HEK293 (cell line): ENCODE measurements at regions not wholly inside any gene's neighbourhood (a gene's known extent, or its start where the extent isn't known, plus 50 kb on each side); places are given as distances from the start of the nearest gene placed in this dataset.

ENCODE experiments used
- CTCF ChIA-PET: fragments of 350-600 bp; formaldehyde crosslinking; extraction: SDS; loops from one replicate; lab custom pipeline; 2021; ENCODE audit warnings: antibody characterized with exemption; lab: Yijun Ruan, JAX
- POLR2A ChIA-PET: fragments of 300-600 bp; formaldehyde crosslinking; extraction: SDS; loops from one replicate; lab custom pipeline; 2020; ENCODE audit warnings: antibody characterized with exemption, inconsistent platforms; lab: Yijun Ruan, JAX
- H3K27ac ChIP-seq: fragments of 200-500 bp; sonication (Bioruptor generic); 2 replicates; pipeline ENCODE4 v1.5.1; 2014; ENCODE audit warnings: low read depth, low read length, control low read depth, inconsistent platforms; ENCODE audit errors: extremely low read depth
- H3K36me3 ChIP-seq, 2 experiments: fragments of 200-500 bp in 1 of 2; sonication (Bioruptor generic) in 1 of 2; 1 replicate in 1 of 2; 2 replicates in 1 of 2; pipeline ENCODE4 v1.5.1; 2014 to 2017; ENCODE audit warnings: inconsistent platforms in 2 of 2, low read length in 2 of 2; ENCODE audit not compliant: control insufficient read depth in 2 of 2, insufficient read depth in 1 of 2
- H3K4me1 ChIP-seq: fragments of 200-500 bp; sonication (Bioruptor generic); 2 replicates; pipeline ENCODE4 v1.5.1; 2014; ENCODE audit warnings: mild to moderate bottlenecking, low read length, inconsistent platforms; ENCODE audit not compliant: control insufficient read depth, insufficient read depth
- H3K4me3 ChIP-seq: 2 replicates; pipeline ENCODE4 v1.5.1; 2011; ENCODE audit warnings: low read depth, mild to moderate bottlenecking, control low read depth, low read length, moderate library complexity
- H3K9me3 ChIP-seq: fragments of 200-500 bp; sonication (Bioruptor generic); 2 replicates; pipeline ENCODE4 v1.5.1; 2014; ENCODE audit warnings: low read depth, low read length, inconsistent platforms; ENCODE audit not compliant: control insufficient read depth, insufficient read depth
- GFI1B ChIP-seq: fragments of 450-650 bp; formaldehyde crosslinking; IDR thresholded peaks from 2 replicates; pipeline ENCODE4 v1.5.1; 2016; ENCODE audit warnings: missing biosample characterization, missing genetic modification characterization
- GLIS1 ChIP-seq: fragments of 450-650 bp; formaldehyde crosslinking; IDR thresholded peaks from 2 replicates; pipeline ENCODE4 v1.5.1; 2016; ENCODE audit warnings: missing biosample characterization, missing genetic modification characterization
- OSR2 ChIP-seq: fragments of 450-650 bp; formaldehyde crosslinking; IDR thresholded peaks from 2 replicates; pipeline ENCODE4 v1.5.1; 2016; ENCODE audit warnings: missing biosample characterization, missing genetic modification characterization
- PRDM1 ChIP-seq: fragments of 450-650 bp; formaldehyde crosslinking; IDR thresholded peaks from 2 replicates; pipeline ENCODE4; 2016; ENCODE audit warnings: missing biosample characterization, missing genetic modification characterization
- PRDM4 ChIP-seq: fragments of 450-650 bp; formaldehyde crosslinking; IDR thresholded peaks from 2 replicates; pipeline ENCODE4 v1.5.1; 2017; ENCODE audit warnings: missing biosample characterization, missing genetic modification characterization
- REPIN1 ChIP-seq: fragments of 450-650 bp; formaldehyde crosslinking; IDR thresholded peaks from 2 replicates; pipeline ENCODE4 v1.5.1; 2017; ENCODE audit warnings: missing biosample characterization, missing genetic modification characterization, low read depth
- ZFP3 ChIP-seq: fragments of 450-650 bp; formaldehyde crosslinking; IDR thresholded peaks from 2 replicates; pipeline ENCODE4 v1.5.1; 2016; ENCODE audit warnings: low read depth, missing biosample characterization, missing genetic modification characterization
- ZIC2 ChIP-seq: fragments of 450-650 bp; formaldehyde crosslinking; IDR thresholded peaks from 2 replicates; pipeline ENCODE4 v1.5.1; 2016; ENCODE audit warnings: missing biosample characterization, missing genetic modification characterization
- ZNF155 ChIP-seq: fragments of 450-650 bp; formaldehyde crosslinking; IDR thresholded peaks from 2 replicates; pipeline ENCODE4 v1.5.1; 2016; ENCODE audit warnings: missing biosample characterization, missing genetic modification characterization
- ZNF280D ChIP-seq: fragments of 450-650 bp; formaldehyde crosslinking; IDR thresholded peaks from 2 replicates; pipeline ENCODE4 v1.5.1; 2016; ENCODE audit warnings: missing biosample characterization, missing genetic modification characterization
- ZNF501 ChIP-seq: fragments of 450-650 bp; formaldehyde crosslinking; IDR thresholded peaks from 2 replicates; pipeline ENCODE4 v1.5.1; 2016; ENCODE audit warnings: missing biosample characterization, missing genetic modification characterization
- ZNF610 ChIP-seq: fragments of 450-650 bp; formaldehyde crosslinking; IDR thresholded peaks from 2 replicates; pipeline ENCODE4 v1.5.1; 2016; ENCODE audit warnings: missing biosample characterization, missing genetic modification characterization, borderline replicate concordance
- ZNF707 ChIP-seq: fragments of 450-650 bp; formaldehyde crosslinking; IDR thresholded peaks from 2 replicates; pipeline ENCODE4 v1.5.1; 2016; ENCODE audit warnings: missing biosample characterization, missing genetic modification characterization
- ZNF785 ChIP-seq: fragments of 450-650 bp; formaldehyde crosslinking; IDR thresholded peaks from 2 replicates; pipeline ENCODE4 v1.5.1; 2016; ENCODE audit warnings: missing biosample characterization, missing genetic modification characterization
- ZSCAN16 ChIP-seq: fragments of 450-650 bp; formaldehyde crosslinking; IDR thresholded peaks from 2 replicates; pipeline ENCODE4 v1.5.1; 2016; ENCODE audit warnings: missing biosample characterization, missing genetic modification characterization
- ZSCAN23 ChIP-seq: fragments of 450-650 bp; formaldehyde crosslinking; IDR thresholded peaks from 2 replicates; pipeline ENCODE4 v1.5.1; 2016; ENCODE audit warnings: missing biosample characterization, missing genetic modification characterization
- ZSCAN4 ChIP-seq: fragments of 450-650 bp; formaldehyde crosslinking; IDR thresholded peaks from 2 replicates; pipeline ENCODE4 v1.5.1; 2017; ENCODE audit warnings: missing biosample characterization, missing genetic modification characterization

GRCh38 chr5:71939452-71940230 lies 167.6 kb upstream of the MAP1B start:
- Histone ChIP-seq H3K36me3 (no peaks in the 10 kb centered on the region), H3K9me3 (no peaks in the 10 kb centered on the region), H3K4me3 (no peak overlapping the region), H3K4me1 (no peaks in the 10 kb centered on the region), H3K27ac (no peak overlapping the region)
- ChIA-PET POLR2A (no interaction called here), CTCF (no interaction called here)
- peak; percentile 7; the same call in 1 of the 2 replicates for TF ChIP-seq ZIC2
- TF ChIP-seq OSR2 (tag by site-specific recombination) = no peak

- Histone ChIP-seq H3K27ac (no peak overlapping the region), H3K9me3 (no peaks in the 10 kb centered on the region), H3K4me1 (no peaks in the 10 kb centered on the region), H3K4me3 (no peak overlapping the region), H3K36me3 (no peaks in the 10 kb centered on the region)
- ChIA-PET CTCF (no interaction called here), POLR2A (no interaction called here)
- TF ChIP-seq ZNF610 (no peak), REPIN1 (tag by site-specific recombination) (no peak), ZNF707 (tag by site-specific recombination) (no peak), PRDM1 (tag by site-specific recombination) (no peak), ZNF280D (no peak), ZSCAN23 (no peak), GFI1B (tag by site-specific recombination) (no peak), ZNF155 (tag by site-specific recombination) (no peak), ZNF501 (tag by site-specific recombination) (no peak), PRDM4 (tag by site-specific recombination) (no peak), ZSCAN4 (no peak), GLIS1 (no peak), ZFP3 (tag by site-specific recombination) (no peak)
These were observed 163.4 kb upstream of the MAP1B start for GRCh38 chr5:71943874-71944273.

GRCh38 chr5:71945436-71945835 lies 161.8 kb upstream of the MAP1B start:
- Histone ChIP-seq H3K36me3 (no peaks in the 10 kb centered on the region), H3K4me1 (no peaks in the 10 kb centered on the region), H3K27ac (no peak overlapping the region), H3K9me3 (no peaks in the 10 kb centered on the region), H3K4me3 (no peak overlapping the region)
- POLR2A ChIA-PET = no interaction called here
- CTCF ChIA-PET = no interaction called here
- TF ChIP-seq ZNF785 (tag by site-specific recombination) (no peak), ZSCAN16 (no peak)
